H9 (cell line): ENCODE measurements at regions not wholly inside any gene's neighbourhood (a gene's known extent, or its start where the extent isn't known, plus 50 kb on each side); places are given as distances from the start of the nearest gene placed in this dataset.
A peak's percentile ranks its signal among the peaks of the same experiment; 100 is the strongest.

Experiments used
- DNase-seq: peaks from one replicate; pipeline ENCODE4 v3.0.0-alpha.2; 2017
- H2AFZ ChIP-seq: one replicate; pipeline ENCODE4 v1.6.1; 2013; ENCODE audit warnings: mild to moderate bottlenecking, low read length, control low read depth, moderate library complexity
- H2AK5ac ChIP-seq: 2 replicates; pipeline ENCODE4 v1.6.1; 2013; ENCODE audit warnings: low read length, control low read depth, mixed read lengths; ENCODE audit not compliant: insufficient read length
- H2BK120ac ChIP-seq: one replicate; pipeline ENCODE4 v1.6.1; 2013; ENCODE audit warnings: low read depth, mild to moderate bottlenecking, low read length, control low read depth, inconsistent platforms; ENCODE audit not compliant: poor library complexity, severe bottlenecking
- H2BK12ac ChIP-seq: 2 replicates; pipeline ENCODE4 v1.6.1; 2013; ENCODE audit warnings: low read length, control low read depth, mixed read lengths, low read depth; ENCODE audit not compliant: insufficient read length
- H2BK15ac ChIP-seq: 2 replicates; pipeline ENCODE4 v1.6.1; 2013; ENCODE audit warnings: low read depth, low read length, control low read depth
- H2BK20ac ChIP-seq: one replicate; pipeline ENCODE4 v1.6.1; 2013; ENCODE audit warnings: low read depth, mild to moderate bottlenecking, low read length, control low read depth, inconsistent platforms; ENCODE audit not compliant: poor library complexity, severe bottlenecking
- H2BK5ac ChIP-seq: 2 replicates; pipeline ENCODE4 v1.6.1; 2013; ENCODE audit warnings: low read length, control low read depth, mixed read lengths; ENCODE audit not compliant: insufficient read length
- H3K14ac ChIP-seq: 2 replicates; pipeline ENCODE4 v1.6.1; 2013; ENCODE audit warnings: low read length, control low read depth; ENCODE audit not compliant: insufficient read depth
- H3K18ac ChIP-seq: 2 replicates; pipeline ENCODE4 v1.6.1; 2013; ENCODE audit warnings: low read depth, mild to moderate bottlenecking, mixed read lengths, low read length, control low read depth; ENCODE audit not compliant: insufficient read length
- H3K23ac ChIP-seq: 2 replicates; pipeline ENCODE4 v1.6.1; 2013; ENCODE audit warnings: low read length, control low read depth, mixed read lengths, low read depth; ENCODE audit not compliant: insufficient read length
- H3K23me2 ChIP-seq: 2 replicates; pipeline ENCODE4 v1.6.1; 2013; ENCODE audit warnings: low read depth, mild to moderate bottlenecking, mixed read lengths, low read length, control low read depth; ENCODE audit not compliant: insufficient read length, poor library complexity, severe bottlenecking
- H3K27ac ChIP-seq: 2 replicates; pipeline ENCODE4 v1.5.1; 2013; ENCODE audit warnings: low read length, control low read depth, mixed read lengths, low read depth; ENCODE audit not compliant: insufficient read length
- H3K27me3 ChIP-seq: 2 replicates; pipeline ENCODE4 v1.6.1; 2013; ENCODE audit warnings: low read length, control low read depth, inconsistent platforms; ENCODE audit not compliant: insufficient read depth
- H3K4ac ChIP-seq: 2 replicates; pipeline ENCODE4 v1.6.1; 2013; ENCODE audit warnings: low read depth, mild to moderate bottlenecking, control low read depth, inconsistent platforms, low read length, moderate library complexity
- H3K4me1 ChIP-seq: 2 replicates; pipeline ENCODE4 v1.6.1; 2013; ENCODE audit warnings: low read length, control low read depth, inconsistent platforms; ENCODE audit not compliant: insufficient read depth
- H3K4me2 ChIP-seq: 2 replicates; pipeline ENCODE4 v1.6.1; 2013; ENCODE audit warnings: low read length, control low read depth, mixed read lengths; ENCODE audit not compliant: insufficient read length, insufficient read depth
- H3K56ac ChIP-seq: 2 replicates; pipeline ENCODE4 v1.6.1; 2013; ENCODE audit warnings: low read depth, mild to moderate bottlenecking, mixed read lengths, low read length, control low read depth; ENCODE audit not compliant: insufficient read length
- H3K79me1 ChIP-seq: 2 replicates; pipeline ENCODE4 v1.6.1; 2013; ENCODE audit warnings: low read depth, mild to moderate bottlenecking, moderate library complexity, low read length, control low read depth, inconsistent platforms; ENCODE audit not compliant: insufficient read depth, poor library complexity, severe bottlenecking
- H3K79me2 ChIP-seq: 2 replicates; pipeline ENCODE4 v1.6.1; 2013; ENCODE audit warnings: low read length, control low read depth, inconsistent platforms; ENCODE audit not compliant: insufficient read depth
- H3K9ac ChIP-seq: 2 replicates; pipeline ENCODE4 v1.6.1; 2013; ENCODE audit warnings: low read length, control low read depth, mixed read lengths; ENCODE audit not compliant: insufficient read length; ENCODE audit errors: extremely low read depth
- H3K9me3 ChIP-seq: one replicate; pipeline ENCODE4 v1.6.1; 2013; ENCODE audit warnings: low read depth, low read length, inconsistent platforms; ENCODE audit not compliant: control insufficient read depth
- H3T11ph ChIP-seq: one replicate; pipeline ENCODE4 v1.6.1; 2013; ENCODE audit warnings: mild to moderate bottlenecking, low read length, control low read depth, inconsistent platforms
- H4K20me1 ChIP-seq: one replicate; pipeline ENCODE4 v1.6.1; 2013; ENCODE audit not compliant: control insufficient read depth, insufficient read length, insufficient read depth
- H4K5ac ChIP-seq: 2 replicates; pipeline ENCODE4 v1.6.1; 2013; ENCODE audit warnings: low read depth, mild to moderate bottlenecking, mixed read lengths, low read length, control low read depth; ENCODE audit not compliant: insufficient read length
- H4K8ac ChIP-seq: replicated peaks from 2 replicates; pipeline ENCODE4 v1.6.1; 2013; ENCODE audit warnings: low read length, control low read depth, mixed read lengths, low read depth; ENCODE audit not compliant: insufficient read length
- H4K91ac ChIP-seq: 2 replicates; pipeline ENCODE4 v1.6.1; 2013; ENCODE audit warnings: low read depth, mild to moderate bottlenecking, moderate library complexity, mixed read lengths, low read length, control low read depth; ENCODE audit not compliant: insufficient read length
- H3K27ac Mint-ChIP-seq, 3 experiments: 2 replicates in 2 of 3; 3 replicates in 1 of 3; pipeline ENCODE4 v1.8.0; 2020 to 2021; ENCODE audit warnings: mixed read lengths in 3 of 3, mild to moderate bottlenecking in 1 of 3, moderate library complexity in 1 of 3
- H3K27me3 Mint-ChIP-seq: 2 replicates; pipeline ENCODE4 v1.8.0; 2021; ENCODE audit warnings: low read depth, mild to moderate bottlenecking, moderate library complexity, mixed read lengths
- H3K36me3 Mint-ChIP-seq, 3 experiments: 2 replicates in 2 of 3; 3 replicates in 1 of 3; pipeline ENCODE4 v1.8.0; 2020 to 2021; ENCODE audit warnings: low read depth in 3 of 3, mixed read lengths in 3 of 3; ENCODE audit not compliant: insufficient read depth in 1 of 3
- H3K4me1 Mint-ChIP-seq, 2 experiments: 2 replicates each; pipeline ENCODE4 v1.8.0; 2020; ENCODE audit warnings: mixed read lengths in 2 of 2
- H3K4me3 Mint-ChIP-seq, 2 experiments: 2 replicates in 1 of 2; 3 replicates in 1 of 2; pipeline ENCODE4 v1.8.0; 2020 to 2021; ENCODE audit warnings: mild to moderate bottlenecking in 2 of 2, mixed read lengths in 2 of 2, moderate library complexity in 1 of 2
- H3K9me3 Mint-ChIP-seq, 2 experiments: 2 replicates in 1 of 2; 3 replicates in 1 of 2; pipeline ENCODE4 v1.8.0; 2020; ENCODE audit warnings: mild to moderate bottlenecking in 2 of 2, mixed read lengths in 2 of 2, moderate library complexity in 1 of 2
- WGBS: extraction: QIAGEN DNeasy Blood & Tissue Kit; methylation state at CpG from one replicate; pipeline ENCODE4 v1.1.7; 2013; ENCODE audit warnings: missing lambda C conversion rate, low lambda C conversion rate, mixed read lengths; ENCODE audit not compliant: insufficient read length; ENCODE audit errors: extremely low coverage; 5-methylcytosine and 5-hydroxymethylcytosine counted together
- TF ChIP-seq, protein P1 (sequence below): fragments of 200-600 bp; sonication (generic); conservative IDR thresholded peaks from 3 replicates; pipeline ENCODE4 v1.8.0; 2021; ENCODE audit warnings: antibody characterized with exemption, mild to moderate bottlenecking

DNA sequence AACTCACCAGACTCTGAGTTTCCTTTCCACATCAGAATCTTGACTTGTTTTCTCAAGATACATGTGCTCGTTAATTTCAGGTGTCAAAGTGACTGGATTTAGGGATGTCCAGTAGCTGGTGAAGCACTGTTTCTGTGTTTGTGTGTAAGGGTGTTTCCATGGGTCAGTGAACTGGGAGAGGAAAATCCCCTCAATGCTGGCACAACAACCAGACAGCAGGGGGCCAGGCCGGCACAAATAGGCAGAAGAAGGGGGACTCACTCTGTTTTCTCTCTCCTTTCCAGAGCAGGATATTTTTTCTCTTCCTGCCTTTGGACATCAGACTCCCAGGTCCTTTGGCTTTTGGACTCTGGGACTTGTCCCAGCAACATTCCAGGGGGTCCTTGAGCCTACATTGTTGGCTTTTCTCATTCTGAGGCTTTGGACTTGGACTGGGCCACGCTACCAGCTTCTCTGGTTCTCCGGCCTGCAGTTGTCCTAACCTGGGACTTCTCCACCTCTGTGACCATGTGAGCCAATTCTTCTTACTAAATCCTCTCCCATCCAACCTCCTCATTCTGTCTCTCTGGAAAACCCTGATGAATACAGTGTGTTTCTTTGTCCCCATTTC lies 144.0 kb downstream of the CAAP1 start:
- no peak overlapping the region for H3T11ph ChIP-seq
- no CpG with 5 or more reads among the region's 4 CpGs for WGBS
- peaks cover 9% of the 10 kb centered on the region for H3K4me1 ChIP-seq
- H3K9me3 ChIP-seq, result no peaks in the 10 kb centered on the region
- TF ChIP-seq, protein P1, sequence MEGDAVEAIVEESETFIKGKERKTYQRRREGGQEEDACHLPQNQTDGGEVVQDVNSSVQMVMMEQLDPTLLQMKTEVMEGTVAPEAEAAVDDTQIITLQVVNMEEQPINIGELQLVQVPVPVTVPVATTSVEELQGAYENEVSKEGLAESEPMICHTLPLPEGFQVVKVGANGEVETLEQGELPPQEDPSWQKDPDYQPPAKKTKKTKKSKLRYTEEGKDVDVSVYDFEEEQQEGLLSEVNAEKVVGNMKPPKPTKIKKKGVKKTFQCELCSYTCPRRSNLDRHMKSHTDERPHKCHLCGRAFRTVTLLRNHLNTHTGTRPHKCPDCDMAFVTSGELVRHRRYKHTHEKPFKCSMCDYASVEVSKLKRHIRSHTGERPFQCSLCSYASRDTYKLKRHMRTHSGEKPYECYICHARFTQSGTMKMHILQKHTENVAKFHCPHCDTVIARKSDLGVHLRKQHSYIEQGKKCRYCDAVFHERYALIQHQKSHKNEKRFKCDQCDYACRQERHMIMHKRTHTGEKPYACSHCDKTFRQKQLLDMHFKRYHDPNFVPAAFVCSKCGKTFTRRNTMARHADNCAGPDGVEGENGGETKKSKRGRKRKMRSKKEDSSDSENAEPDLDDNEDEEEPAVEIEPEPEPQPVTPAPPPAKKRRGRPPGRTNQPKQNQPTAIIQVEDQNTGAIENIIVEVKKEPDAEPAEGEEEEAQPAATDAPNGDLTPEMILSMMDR, result no peak
- no peak overlapping the region for H2BK12ac ChIP-seq
- Mint-ChIP-seq H3K27me3 (no peaks in the 10 kb centered on the region), H3K27ac (peak overlapping the region in 1 of 3 experiments; percentile 65; a peak in 3 of 7 replicates), H3K36me3 (peaks cover 0 to 14% (median 4%) of the 10 kb centered on the region in 3 experiments; a peak in 4 of 7 replicates), H3K4me1 (peaks cover 28 to 36% of the 10 kb centered on the region in 2 experiments), H3K4me3 (no peak overlapping the region), H3K9me3 (peaks cover 0 to 4% of the 10 kb centered on the region in 2 experiments; a peak in 1 of 5 replicates)
- no peak overlapping the region for H2AFZ ChIP-seq
- no peak for DNase-seq
- H3K9ac ChIP-seq, result no peak overlapping the region
- no peak overlapping the region for H2BK20ac ChIP-seq
- no peaks in the 10 kb centered on the region for H4K20me1 ChIP-seq
- peak overlapping the region; percentile 16 for H3K18ac ChIP-seq
- no peak overlapping the region for H3K23ac ChIP-seq
- H2BK120ac ChIP-seq, result no peak overlapping the region
- H3K27ac ChIP-seq, result no peak overlapping the region
- H2BK5ac ChIP-seq, result no peak overlapping the region
- H3K79me2 ChIP-seq, result no peaks in the 10 kb centered on the region
- H4K91ac ChIP-seq, result peak overlapping the region; percentile 47
- no peaks in the 10 kb centered on the region for H3K23me2 ChIP-seq
- H3K79me1 ChIP-seq, result no peaks in the 10 kb centered on the region
- H2AK5ac ChIP-seq, result no peak overlapping the region
- no peaks in the 10 kb centered on the region for H3K27me3 ChIP-seq
- H4K8ac ChIP-seq, result no peak overlapping the region
- H3K56ac ChIP-seq, result no peak overlapping the region
- no peak overlapping the region for H4K5ac ChIP-seq
- H2BK15ac ChIP-seq, result no peak overlapping the region
- H3K14ac ChIP-seq, result no peak overlapping the region; the same call in 1 of the 2 replicates
- no peak overlapping the region for H3K4me2 ChIP-seq
- no peak overlapping the region for H3K4ac ChIP-seq
